NCI-H82 (cell line): ENCODE measurements at regions not wholly inside any gene's neighbourhood (a gene's known extent, or its start where the extent isn't known, plus 50 kb on each side); places are given as distances from the start of the nearest gene placed in this dataset.

Experiments
- DNase-seq: peaks from one replicate; lab custom pipeline; 2025; lab: John Stamatoyannopoulos, UW

GRCh38 chr2:20523073-20523798 lies 76.4 kb downstream of the RHOB start:
- no peak for DNase-seq

DNA sequence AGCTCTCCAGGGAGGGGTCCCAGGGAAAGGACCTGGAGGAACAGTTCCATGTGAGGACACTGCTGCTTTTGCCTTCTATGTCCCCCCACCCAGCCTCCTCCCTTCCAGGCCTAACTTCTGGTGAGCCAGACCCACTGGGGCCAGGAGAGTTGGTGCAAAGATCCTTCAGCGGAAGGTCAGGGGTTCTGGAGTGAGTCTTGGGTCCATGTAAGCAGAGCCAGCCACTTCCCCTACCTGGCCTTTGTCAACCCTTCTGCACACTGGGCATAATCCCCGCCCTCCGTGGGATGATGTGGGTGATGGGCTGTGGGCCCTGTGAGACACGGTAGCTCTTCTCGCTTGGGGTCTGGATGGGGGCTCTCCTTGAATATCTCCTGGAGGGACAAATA lies 76.9 kb downstream of the RHOB start:
- no peak for DNase-seq

GRCh38 chr2:20524412-20525040 lies 77.7 kb downstream of the RHOB start:
- no peak for DNase-seq

- DNase-seq: no peak
Observed at GRCh38 chr2:20525041-20526035, 78.5 kb downstream of the RHOB start.

DNA sequence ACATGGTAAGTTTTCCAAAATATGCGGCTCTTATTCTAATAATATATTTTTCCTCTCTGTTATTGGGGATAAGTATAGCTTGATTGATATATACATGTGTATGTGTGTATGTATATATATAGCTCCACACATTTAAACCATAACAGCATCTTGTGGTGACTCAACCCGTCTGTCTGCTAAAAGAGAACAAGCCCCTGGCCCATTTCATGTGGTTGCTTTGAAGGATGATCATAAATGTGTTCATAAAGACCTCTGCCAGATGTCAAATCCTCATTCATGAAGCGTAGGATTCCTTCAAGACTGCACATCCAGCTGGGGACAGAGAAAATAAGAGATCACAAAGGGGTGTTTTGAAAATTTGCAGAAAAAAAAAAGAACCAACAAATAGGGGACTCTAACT lies 79.3 kb downstream of the RHOB start:
- DNase-seq: no peak

GRCh38 chr2:20526708-20527107 lies 79.8 kb downstream of the RHOB start:
- DNase-seq: no peak

GRCh38 chr2:20528713-20529112 lies 81.8 kb downstream of the RHOB start:
- DNase-seq: no peak

DNA sequence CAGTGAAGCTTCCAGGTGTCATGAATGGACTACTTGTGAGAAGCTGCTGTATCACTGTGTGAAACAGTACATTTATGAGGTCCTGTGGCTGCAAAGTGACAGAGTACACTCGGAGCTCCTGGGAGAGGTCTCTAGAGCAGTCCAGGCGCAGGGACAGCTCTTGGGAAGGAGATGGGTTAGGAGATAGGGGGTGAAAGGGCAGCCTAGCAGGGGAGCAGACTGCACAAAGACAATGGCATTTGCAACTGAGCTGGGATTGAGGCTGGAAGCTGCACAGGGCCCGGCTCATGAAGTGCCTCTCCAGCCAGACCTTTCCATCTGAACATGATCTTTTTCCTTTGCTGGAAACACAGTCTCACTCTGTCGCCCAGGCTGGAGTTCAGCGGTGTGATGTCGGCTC lies 83.6 kb downstream of the RHOB start:
- no peak for DNase-seq

- no peak for DNase-seq
Observed at GRCh38 chr2:20531633-20532262, 84.9 kb downstream of the RHOB start.

- no peak for DNase-seq
Observed at GRCh38 chr2:20532634-20533437, 86.0 kb downstream of the RHOB start.

DNA sequence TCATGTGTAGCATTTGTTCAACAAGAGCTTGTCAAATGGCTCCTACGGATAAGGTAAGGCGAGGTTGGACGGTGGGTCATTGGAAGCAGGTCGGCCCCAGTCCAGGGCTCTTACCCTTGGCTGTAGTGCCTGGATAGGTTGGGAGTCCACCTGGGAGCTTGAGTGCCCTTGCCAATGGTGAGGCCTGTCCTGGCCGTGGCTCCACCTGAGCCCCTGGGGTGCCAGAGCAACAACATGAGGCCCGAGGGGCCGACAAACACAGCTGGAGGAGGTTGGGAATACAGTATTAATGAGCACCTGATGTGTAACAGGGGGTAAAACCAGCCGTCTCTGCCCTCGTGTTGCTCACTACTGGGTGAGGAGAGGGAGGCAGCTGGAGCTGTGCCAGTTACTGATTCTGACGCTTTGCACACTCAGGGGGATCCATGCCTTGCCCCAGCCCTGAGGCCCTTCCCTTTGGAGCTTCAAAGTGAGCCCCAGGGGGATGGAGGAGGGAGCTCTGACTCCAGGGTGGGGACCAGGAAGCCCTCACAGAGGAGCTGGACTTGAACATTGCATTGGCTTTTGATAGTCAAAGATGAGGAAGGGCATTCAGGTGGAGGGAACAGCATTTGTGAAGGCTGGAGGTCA lies 87.2 kb downstream of the RHOB start:
- DNase-seq: no peak

- no peak for DNase-seq
Observed at GRCh38 chr2:20534913-20535801, 88.3 kb downstream of the RHOB start.

DNA sequence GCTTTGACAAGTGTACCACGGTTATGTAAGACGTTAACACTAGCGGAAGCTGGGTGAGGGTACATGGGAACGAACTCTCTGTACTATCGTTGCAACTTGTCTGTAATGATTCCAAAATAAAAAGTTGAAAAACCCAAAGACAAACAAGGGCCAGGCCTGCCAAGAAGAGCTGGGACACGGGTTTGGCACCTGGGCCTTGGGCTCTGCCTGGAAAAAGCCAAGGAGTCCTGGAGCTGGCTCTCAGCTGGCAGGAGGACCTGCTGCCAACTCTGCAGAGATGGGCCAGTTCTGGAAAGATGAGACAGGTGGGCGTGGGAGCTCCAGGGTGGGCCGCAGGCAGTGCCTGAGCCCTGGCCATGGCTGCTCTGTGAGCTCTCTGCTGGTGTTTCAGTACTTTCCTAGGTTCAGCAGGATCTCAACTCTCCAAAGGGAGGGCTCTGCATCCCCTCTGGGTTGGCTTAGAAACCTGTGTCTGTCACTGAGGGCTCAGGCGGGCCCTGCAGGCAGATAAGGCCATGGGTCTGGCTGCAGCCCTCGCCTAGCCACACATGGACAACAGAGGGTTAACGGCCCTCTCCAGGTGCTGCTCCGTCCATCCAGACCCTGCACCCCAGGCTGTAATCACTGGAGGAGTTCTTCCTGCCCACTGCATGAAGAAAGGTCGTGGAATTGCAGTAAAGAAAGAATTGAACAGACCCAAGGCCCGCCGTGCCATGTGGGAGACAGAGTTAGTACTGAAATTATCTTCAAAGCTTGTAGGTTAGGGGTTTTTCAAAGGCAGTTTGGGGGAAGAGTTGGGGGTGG lies 89.9 kb downstream of the RHOB start:
- no peak for DNase-seq

- no peak for DNase-seq
Observed at GRCh38 chr2:20537423-20538307, 90.8 kb downstream of the RHOB start.

DNA sequence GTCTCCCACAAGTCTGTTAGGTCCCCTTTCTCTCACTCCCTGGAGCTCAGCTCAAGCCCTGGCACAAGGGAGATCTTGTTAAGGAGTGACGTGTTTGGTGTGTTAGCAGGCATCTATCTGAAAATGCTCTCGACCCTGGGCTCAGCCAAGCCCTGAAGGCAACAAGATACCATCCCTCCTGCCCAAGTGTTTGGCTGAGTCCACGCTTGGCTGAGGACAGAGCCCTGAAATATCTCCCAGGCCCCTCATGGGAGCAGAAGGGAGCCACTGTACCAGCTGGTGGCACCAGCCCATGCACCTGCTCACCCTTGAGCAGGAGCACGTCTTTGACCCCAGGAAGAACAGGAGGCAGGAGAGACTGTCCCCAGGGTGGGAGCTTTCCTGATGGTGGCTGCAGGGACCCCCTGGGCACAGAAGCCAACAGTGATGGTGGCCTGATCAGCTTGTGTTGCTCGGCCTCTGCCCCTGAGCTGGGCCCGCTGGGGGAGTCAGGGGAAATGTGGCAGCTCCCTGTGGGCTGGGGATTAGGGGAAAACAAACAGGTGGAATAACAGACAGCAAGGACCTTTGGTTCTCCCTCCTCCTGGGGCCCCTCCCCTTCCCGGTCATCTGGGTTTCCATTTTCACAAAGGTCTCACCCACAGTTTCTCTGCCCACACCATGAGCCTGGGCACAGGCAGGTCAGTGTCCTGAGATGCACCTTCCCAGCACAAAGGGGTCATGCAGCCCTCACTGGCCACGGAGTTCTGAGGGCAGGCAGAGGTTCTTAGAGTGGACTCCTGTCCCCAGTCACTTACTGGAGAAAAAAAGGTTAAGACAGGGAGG lies 91.6 kb downstream of the RHOB start:
- peak; percentile 55 for DNase-seq

- no peak for DNase-seq
Observed at GRCh38 chr2:20539133-20539719, 92.4 kb downstream of the RHOB start.
